GM21723 (cell line): ENCODE measurements at regions not wholly inside any gene's neighbourhood (a gene's known extent, or its start where the extent isn't known, plus 50 kb on each side); places are given as distances from the start of the nearest gene placed in this dataset.

ENCODE experiments used
- ATAC-seq: cut with Tn5 transposase; IDR thresholded peaks from one replicate; pipeline ENCODE4 v1.9.1; 2021; ENCODE audit warnings: mild to moderate bottlenecking, moderate library complexity; ENCODE audit not compliant: unreplicated experiment

DNA sequence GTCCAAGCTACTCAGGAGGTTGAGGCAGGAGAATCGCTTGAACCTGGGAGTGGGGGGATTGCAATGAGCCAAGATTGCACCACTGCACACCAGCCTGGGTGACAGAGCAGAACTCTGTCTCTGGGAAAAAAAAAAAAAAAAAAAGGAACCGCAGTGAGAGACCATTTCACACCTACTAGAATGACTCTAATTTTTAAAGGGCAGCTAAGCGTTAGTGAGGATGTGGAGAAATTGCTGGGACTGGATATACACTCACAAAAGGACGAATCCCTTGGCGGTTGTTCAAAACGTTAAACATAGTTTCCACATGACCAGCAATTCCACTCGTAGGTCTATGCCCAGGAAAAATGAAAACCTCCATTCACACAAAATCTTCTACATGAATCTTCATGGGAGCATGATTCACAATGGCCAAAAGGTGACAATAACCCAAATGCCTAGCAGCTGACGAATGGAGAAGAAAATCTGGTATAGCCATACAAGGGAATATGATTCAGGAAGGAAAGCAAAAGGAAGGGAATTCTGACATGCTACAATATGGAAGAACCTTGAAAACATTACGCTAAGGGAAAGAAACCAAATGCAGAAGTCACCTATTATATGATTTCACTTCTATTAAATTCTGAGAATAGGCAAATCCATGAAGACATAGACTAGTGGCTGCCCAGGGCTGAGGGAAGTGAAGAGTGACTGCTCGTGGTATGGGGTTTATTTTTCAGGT lies 127.0 kb downstream of the CHSY1 start:
- ATAC-seq: peak; percentile 23

DNA sequence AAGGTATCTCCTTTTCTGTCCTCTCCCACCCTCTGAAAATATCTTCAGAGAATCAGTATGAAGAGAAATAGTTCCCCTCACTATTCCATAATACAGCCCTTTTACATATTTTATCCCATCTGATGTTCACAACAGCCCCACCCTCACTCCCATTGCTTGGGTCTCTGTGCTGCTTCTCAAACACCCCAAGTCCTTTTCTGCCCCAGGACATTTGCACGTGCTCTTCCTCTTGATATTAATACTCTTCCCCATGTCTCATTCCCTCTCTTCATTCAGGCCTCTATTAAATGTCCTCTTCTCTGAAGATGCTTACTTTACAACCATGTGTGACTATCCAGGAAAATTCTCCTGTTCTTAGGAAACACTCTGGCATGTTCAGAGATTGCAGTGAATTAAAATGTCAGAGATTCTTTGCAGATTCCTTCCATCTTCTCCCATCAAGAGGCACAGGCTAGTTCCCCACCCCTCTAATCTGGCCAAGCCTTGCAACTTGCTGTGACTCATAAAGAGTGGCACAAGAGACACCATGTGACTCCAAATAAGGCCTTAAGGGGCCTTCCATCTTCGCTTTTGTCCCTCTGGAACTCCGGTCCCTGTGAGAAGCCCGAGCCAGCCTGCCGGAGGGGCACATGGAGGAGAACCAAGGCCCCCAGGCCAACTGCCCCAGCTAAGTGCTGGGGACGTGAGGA lies 128.5 kb downstream of the CHSY1 start:
- ATAC-seq: no peak

DNA sequence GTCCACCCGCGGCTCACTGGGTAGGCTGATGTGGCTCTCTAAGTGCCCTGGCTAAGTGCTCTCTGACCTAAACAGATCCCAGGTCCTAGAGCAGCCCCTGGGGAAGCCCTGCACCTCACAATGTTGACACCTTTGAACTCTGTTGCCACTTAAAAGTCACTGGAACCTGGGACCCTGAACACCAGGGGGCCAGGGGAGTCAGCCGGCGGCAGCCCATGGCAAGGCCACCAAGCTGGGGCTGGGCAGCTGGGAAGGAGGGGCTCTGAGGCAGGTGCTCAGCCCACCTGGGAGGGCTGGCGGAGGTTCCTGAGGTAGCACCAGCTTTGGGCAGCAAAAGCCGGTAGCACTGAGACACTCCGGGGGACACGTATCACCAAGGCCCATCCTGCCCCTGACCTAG lies 129.0 kb downstream of the CHSY1 start:
- no peak for ATAC-seq

DNA sequence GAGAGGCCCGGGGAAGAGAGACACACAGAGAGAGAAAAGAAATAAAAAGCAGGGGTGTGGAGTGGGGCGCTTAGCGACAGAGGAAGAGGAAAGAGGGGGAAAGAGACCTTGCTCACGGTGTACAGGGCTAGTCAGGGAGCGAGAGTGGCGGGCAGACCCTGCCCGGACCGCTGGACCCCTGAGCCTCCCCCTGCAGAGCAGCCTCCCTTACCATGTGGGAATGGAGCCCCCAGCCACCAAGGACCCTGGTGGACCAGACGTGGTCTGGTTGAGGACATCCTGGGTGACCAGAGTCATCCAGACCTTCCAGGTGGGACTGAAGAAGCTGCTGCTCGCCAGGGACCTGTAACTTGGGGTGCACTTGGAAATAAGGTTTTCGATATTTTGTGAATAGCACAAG lies 129.6 kb downstream of the CHSY1 start:
- ATAC-seq: no peak

DNA sequence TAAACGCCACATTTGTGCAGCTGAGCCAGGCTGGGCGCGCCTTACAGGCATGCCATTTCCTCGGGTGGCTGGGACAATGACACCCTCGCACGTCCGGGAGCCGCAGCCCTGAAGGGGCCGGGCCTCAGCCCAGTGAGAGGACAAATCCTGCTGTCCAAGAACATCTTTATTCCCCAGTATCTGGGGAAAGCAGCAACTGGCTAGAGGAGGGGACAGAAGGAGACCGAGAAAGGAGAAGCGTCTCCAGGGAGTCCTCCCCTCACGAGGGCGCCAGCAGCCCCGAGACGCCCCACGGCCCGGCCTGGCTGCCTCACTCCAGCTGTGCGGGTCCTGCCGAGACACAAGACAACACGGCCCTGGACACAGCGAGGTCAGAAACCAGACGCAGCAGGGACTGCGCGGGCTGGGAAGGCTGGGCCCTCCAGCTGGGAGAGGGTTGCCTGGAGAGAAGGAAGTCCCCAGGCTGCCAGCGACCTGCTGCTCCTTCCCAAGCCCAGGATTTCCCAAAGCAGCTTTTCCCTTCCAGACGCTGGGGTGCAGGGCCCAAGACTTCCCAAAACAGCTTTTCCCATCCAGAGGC lies 130.2 kb downstream of the CHSY1 start:
- peak; percentile 68 for ATAC-seq

DNA sequence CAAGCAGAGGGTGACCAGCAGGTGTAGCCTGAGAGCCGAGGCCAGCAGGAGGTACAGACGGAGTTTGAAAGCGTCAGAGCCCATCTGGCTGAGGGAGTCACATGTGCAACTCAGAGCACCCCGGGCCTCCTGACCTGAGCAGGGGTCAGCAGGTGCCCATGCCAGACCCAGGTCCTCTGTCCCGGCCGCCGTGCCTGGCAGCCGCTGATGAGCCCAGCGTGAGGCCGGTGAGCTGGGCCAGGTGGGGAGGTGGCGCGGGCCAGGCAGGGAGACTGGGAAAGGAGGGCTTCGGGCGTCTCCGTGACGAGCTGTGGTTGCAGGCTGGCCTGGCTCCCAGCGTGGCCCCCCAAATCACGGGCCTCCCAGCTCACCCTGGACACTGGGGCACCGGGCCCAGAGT lies 130.9 kb downstream of the CHSY1 start:
- ATAC-seq: no peak

DNA sequence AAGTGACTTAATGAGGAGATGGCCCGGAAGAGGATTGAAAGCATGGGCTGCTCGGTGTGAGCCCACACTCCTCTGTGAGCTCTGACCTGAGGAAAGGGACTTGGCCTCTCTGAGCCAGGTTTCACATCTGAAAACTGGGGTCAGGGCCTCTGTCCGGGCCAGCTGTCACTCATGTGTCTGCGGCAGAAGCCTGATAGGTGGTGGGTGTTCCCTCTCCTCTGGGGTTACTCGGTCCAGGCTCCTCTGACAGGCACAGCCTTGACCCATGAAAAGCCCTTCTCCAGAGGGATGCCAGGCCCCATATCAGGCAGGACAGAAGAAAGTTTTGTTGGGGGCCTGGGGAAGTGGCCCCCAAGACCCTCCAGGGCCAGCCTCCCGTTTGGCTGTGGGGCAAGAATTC lies 131.4 kb downstream of the CHSY1 start:
- ATAC-seq: no peak
